ENCODE measurements at regions not wholly inside any gene's neighbourhood (a gene's known extent, or its start where the extent isn't known, plus 50 kb on each side); places are given as distances from the start of the nearest gene placed in this dataset.
"Not testable (repeated sequence)": the region's sequence is repeated elsewhere in the genome, so short reads cannot be mapped to it uniquely, and the experiment has no call there.

DNA sequence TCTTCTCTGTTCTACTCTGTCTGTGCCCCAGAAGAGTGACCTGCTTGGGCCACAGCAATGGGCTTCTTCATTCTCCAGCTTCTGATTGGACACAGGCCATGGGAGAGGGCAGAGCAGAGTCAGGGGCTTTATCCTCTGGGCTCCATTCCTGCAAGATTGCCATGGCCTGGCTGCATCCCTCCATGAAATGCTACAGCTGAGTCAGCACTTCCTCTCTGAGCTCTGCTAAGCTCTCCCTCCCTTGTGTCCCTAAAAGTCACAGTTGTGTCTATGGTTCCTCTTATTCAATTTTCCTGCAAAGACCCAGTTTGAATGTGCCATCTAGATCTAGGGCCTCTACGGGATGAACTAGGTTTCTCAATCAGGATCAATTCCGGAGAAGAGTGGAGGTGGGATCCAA lies 903.8 kb downstream of the TYW1 start:
- no peak for DNase-seq (ENCODE audit: low read depth in 2 of 2)

- no peak for DNase-seq (ENCODE audit: low read depth in 2 of 2)
These were observed 905.3 kb downstream of the TYW1 start for GRCh38 chr7:67901808-67902480.

- no peak for DNase-seq (ENCODE audit: low read depth in 2 of 2)
These were observed 911.2 kb downstream of the TYW1 start for GRCh38 chr7:67907792-67908191.

GRCh38 chr7:67912437-67912836 lies 915.8 kb downstream of the TYW1 start:
- no peak for DNase-seq (ENCODE audit: low read depth in 2 of 2)

GRCh38 chr7:67913604-67914003 lies 917.0 kb downstream of the TYW1 start:
- DNase-seq (ENCODE audit: low read depth in 2 of 2) = no peak

DNA sequence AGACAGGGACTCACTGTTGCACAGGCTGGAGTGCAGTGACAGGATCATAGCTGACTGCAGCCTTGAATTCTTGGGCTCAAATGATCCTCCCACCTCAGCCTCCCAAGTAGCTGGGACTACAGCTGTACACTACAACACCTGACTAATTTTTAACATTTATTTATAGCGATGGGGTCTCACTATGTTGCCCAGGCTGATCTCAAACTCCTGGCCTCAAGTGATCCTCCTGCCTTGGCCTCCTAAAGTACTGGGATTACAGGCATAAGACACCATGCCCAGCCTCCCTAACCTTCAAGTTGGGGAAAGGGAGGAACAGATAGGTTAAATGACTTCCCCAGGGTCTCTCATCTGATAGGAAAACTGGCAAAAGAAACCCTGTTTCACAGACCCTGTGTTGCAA lies 919.5 kb downstream of the TYW1 start:
- not testable (repeated sequence) for DNase-seq (ENCODE audit: low read depth in 2 of 2)

GRCh38 chr7:67916571-67917436 lies 920.2 kb downstream of the TYW1 start:
- no peak for DNase-seq (ENCODE audit: low read depth in 2 of 2)

DNA sequence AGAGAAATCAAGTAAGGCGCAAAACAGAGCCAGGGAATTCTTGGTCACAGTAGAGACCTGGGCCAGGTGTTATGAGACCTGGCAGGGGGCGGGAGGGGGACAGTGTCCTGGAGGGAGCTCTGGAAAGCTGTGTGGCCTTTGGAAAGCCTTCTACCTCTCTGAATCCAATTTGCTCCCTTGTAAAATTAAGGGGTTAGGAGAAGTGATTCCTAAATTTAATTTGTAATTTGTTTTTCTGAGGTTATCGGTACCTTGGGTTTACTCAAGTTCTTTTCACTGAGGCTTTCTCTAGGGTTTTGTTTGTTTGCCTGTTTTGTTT lies 920.8 kb downstream of the TYW1 start:
- no peak for DNase-seq (ENCODE audit: low read depth in 2 of 2)

DNA sequence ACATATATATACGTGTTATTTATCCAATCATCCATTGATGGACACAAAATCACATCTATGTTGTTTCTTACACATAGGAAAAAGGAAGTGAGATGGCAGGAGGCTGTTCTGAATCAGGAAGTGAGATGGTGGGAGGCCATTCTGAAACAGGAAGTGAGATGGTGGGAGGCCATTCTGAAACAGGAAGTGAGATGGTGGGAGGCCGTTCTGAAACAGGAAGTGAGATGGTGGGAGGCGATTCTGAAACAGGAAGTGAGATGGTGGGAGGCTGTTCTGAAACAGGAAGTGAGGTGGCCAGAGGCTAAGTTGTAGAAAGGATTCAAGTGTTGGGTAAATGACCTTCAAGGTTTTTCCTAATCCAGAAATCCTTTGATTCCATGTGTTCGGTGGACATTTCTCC lies 921.5 kb downstream of the TYW1 start:
- no peak for DNase-seq (ENCODE audit: low read depth in 2 of 2)

DNA sequence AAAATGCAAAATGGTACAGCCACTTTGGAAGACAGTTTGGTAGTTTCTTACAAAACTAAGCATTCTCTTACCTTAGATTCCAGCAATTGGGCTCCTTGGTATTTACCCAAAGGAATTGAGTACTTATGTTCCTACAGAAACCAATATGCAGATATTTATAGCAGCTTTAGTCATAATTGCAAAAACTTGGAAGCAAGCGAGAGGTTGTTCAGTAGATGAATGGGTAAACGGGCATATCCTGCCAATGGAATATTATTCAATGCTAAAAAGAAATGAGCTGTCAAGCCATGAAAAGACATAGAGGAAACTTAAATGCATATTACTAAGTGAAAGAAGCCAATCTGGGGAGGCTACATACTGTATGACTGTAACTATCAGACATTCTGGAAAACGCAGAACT lies 926.7 kb downstream of the TYW1 start:
- DNase-seq (ENCODE audit: low read depth in 2 of 2) = no peak

GRCh38 chr7:67928141-67928540 lies 931.5 kb downstream of the TYW1 start:
- DNase-seq (ENCODE audit: low read depth in 2 of 2) = no peak

DNA sequence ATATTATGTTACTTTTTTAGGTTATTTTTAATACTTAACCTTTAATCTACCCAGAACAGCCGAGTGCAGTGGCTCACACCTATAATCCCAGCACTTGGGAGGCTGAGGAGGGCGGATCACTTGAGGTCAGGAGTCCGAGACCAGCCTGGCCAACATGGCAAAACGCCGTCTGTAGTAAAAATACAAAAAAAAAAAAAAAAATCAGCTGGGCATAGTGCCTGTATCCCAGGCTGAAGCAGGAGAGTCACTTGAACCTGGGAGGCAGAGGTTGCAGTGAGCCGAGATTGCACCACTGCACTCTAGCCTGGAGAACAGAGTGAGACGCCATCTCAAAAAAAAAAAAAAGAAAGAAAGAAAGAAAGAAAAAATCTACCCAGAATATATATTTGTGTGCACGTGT lies 939.8 kb downstream of the TYW1 start:
- not testable (repeated sequence) for DNase-seq (ENCODE audit: low read depth in 2 of 2)

DNA sequence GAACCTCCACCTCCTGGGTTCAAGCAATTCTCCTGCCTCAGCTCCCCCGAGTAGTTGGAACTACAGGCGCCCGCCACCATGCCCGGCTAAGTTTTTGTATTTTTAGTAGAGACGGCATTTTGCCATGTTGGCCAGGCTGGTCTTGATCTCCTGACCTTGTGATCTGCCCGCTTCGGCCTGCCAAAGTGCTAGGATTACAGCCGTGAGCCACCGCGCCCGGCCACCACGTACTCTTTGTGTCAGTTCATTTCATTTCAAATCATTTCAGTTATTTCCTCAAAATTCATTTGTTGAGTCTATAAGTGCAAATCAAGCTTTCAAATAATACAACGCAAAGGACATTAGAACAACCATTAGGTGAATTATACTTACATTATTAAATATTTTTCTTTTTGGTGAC lies 943.8 kb downstream of the TYW1 start:
- no peak for DNase-seq (ENCODE audit: low read depth in 2 of 2)

GRCh38 chr7:67947191-67947590 lies 950.6 kb downstream of the TYW1 start:
- DNase-seq (ENCODE audit: low read depth in 2 of 2) = no peak

- no peak for DNase-seq (ENCODE audit: low read depth in 2 of 2)
These were observed 951.0 kb downstream of the TYW1 start for GRCh38 chr7:67947646-67948045.

DNA sequence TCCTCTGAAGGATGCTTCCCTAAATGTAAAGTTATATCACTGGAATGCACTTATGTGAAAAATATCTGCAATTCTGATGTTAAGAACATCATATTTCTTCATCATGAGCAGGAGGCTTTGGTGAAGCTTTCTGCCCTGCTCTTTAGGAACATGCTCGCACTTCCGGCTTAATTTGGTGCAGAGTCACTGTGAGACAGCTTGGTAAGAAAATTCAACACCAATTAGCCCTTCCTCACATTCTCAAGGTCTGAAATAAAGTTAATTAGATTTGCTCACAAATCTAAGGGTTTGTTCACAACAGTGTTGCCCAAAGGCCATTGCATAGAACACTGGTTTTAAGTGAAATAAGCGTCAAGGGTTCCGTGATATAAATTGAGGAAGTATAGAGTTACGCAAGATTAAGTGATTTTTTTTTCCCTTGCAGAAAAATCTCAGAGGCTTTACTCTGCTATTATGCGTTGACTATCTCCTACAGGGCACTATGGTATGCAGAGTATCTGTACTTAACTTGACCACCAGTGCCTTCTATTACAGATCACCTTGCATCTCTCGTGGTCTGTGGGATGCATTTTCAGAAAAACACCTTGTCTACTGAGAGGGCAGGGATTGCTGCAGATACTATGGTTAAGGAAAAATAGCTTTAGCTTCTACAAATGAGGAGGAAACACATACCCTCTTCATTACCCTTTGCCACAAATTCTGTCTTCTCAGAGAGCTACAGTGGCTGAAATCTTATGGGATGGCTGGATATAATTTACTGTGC lies 953.9 kb downstream of the TYW1 start:
- no peak for DNase-seq (ENCODE audit: low read depth in 2 of 2)

GRCh38 chr7:67955061-67955460 lies 958.4 kb downstream of the TYW1 start:
- DNase-seq (ENCODE audit: low read depth in 2 of 2) = no peak

- DNase-seq (ENCODE audit: low read depth in 2 of 2) = no peak
These were observed 966.2 kb downstream of the TYW1 start for GRCh38 chr7:67962863-67963262.

GRCh38 chr7:67976490-67976889 lies 979.9 kb downstream of the TYW1 start:
- DNase-seq (ENCODE audit: low read depth in 2 of 2) = no peak

GRCh38 chr7:67983486-67983885 lies 986.9 kb downstream of the TYW1 start:
- no peak for DNase-seq (ENCODE audit: low read depth in 2 of 2)

GRCh38 chr7:67984326-67984725 lies 987.7 kb downstream of the TYW1 start:
- no peak for DNase-seq (ENCODE audit: low read depth in 2 of 2)

DNA sequence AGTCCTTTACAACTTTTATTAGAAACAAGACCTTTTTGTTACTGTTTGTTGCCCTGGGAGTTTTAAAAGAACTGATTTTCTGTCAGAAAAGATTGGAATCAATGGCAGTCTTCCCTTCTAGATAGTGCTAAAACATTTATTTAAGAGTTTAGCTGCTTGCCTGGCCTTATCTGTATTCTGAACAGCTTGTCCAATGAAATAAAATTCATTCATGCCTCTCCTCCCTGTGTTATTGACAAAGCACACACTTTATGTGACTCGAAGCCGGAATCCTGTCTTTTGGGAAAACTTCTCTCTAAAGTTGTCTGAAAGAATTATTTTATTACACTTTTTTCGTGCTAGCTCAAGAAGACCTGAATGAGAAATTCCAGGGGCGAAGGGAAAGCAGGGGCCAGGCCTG lies 992.5 kb downstream of the TYW1 start:
- DNase-seq (ENCODE audit: low read depth in 2 of 2) = no peak

GRCh38 chr7:67990003-67990402 lies 993.4 kb downstream of the TYW1 start:
- DNase-seq (ENCODE audit: low read depth in 2 of 2) = no peak
